CD8-positive, alpha-beta memory T cell (primary cell): ENCODE measurements at regions not wholly inside any gene's neighbourhood (a gene's known extent, or its start where the extent isn't known, plus 50 kb on each side); places are given as distances from the start of the nearest gene placed in this dataset.

Experiments used
- CTCF ChIA-PET: fragments of 350-600 bp; sonication (Branson Sonifier 250); formaldehyde crosslinking; loops from one replicate; lab custom pipeline; 2021; ENCODE audit warnings: antibody characterized with exemption; lab: Charles Lee
- POLR2A ChIA-PET: fragments of 350-600 bp; sonication (Branson Sonifier 250); formaldehyde crosslinking; loops from one replicate; lab custom pipeline; 2021; ENCODE audit warnings: antibody characterized with exemption; lab: Charles Lee
- DNase-seq, 5 donors: peaks; one replicate each; pipeline versions ENCODE4 v3.0.0 to v3.0.0-alpha.2; 2020 to 2022; ENCODE audit warnings: mixed read lengths in 1 of 5
- H3K27ac ChIP-seq: one replicate; pipeline ENCODE4 v1.7.0; 2013; ENCODE audit warnings: low read depth, mild to moderate bottlenecking, low read length, moderate library complexity
- H3K27me3 ChIP-seq: 2 replicates; pipeline ENCODE4 v1.7.0; 2013; ENCODE audit warnings: low read length, mild to moderate bottlenecking; ENCODE audit not compliant: insufficient read depth, poor library complexity, severe bottlenecking
- H3K36me3 ChIP-seq: 2 replicates; pipeline ENCODE4 v1.7.0; 2013; ENCODE audit warnings: mild to moderate bottlenecking, low read length, moderate library complexity; ENCODE audit not compliant: insufficient read depth
- H3K4me1 ChIP-seq: 2 replicates; pipeline ENCODE4 v1.7.0; 2013; ENCODE audit warnings: mild to moderate bottlenecking, low read length, moderate library complexity; ENCODE audit not compliant: insufficient read depth
- H3K4me3 ChIP-seq: 2 replicates; pipeline ENCODE4 v1.7.0; 2013; ENCODE audit warnings: mild to moderate bottlenecking, low read length
- H3K9me3 ChIP-seq: 2 replicates; pipeline ENCODE4 v1.7.0; 2013; ENCODE audit warnings: mild to moderate bottlenecking, low read length
- H3K27ac Mint-ChIP-seq, 8 donors: one replicate each; pipeline ENCODE4 v1.8.0; 2020 to 2021; ENCODE audit warnings: mixed read lengths in 8 of 8, mild to moderate bottlenecking in 6 of 8, inconsistent platforms in 3 of 8, moderate library complexity in 3 of 8
- H3K27me3 Mint-ChIP-seq, 2 donors: one replicate each; pipeline ENCODE4 v1.8.0; 2020 to 2021; ENCODE audit warnings: mixed read lengths in 2 of 2, mild to moderate bottlenecking in 1 of 2, moderate library complexity in 1 of 2
- H3K36me3 Mint-ChIP-seq, 3 donors: one replicate each; pipeline ENCODE4 v1.8.0; 2020 to 2021; ENCODE audit warnings: mixed read lengths in 3 of 3, inconsistent platforms in 1 of 3, mild to moderate bottlenecking in 1 of 3
- H3K4me1 Mint-ChIP-seq, 3 donors: one replicate each; pipeline ENCODE4 v1.8.0; 2020 to 2021; ENCODE audit warnings: mixed read lengths in 3 of 3, inconsistent platforms in 1 of 3, mild to moderate bottlenecking in 1 of 3
- H3K4me3 Mint-ChIP-seq, 7 donors: one replicate each; pipeline ENCODE4 v1.8.0; 2020 to 2021; ENCODE audit warnings: mixed read lengths in 7 of 7, mild to moderate bottlenecking in 6 of 7, moderate library complexity in 4 of 7, inconsistent platforms in 2 of 7
- H3K9me3 Mint-ChIP-seq, 5 donors: one replicate each; pipeline ENCODE4 v1.8.0; 2020 to 2022; ENCODE audit warnings: mixed read lengths in 5 of 5, mild to moderate bottlenecking in 3 of 5, moderate library complexity in 2 of 5, inconsistent platforms in 1 of 5

- no peaks in the 10 kb centered on the region for H3K27me3 Mint-ChIP-seq
- Histone ChIP-seq H3K36me3 (no peaks in the 10 kb centered on the region), H3K27ac (no peak overlapping the region), H3K4me1 (no peaks in the 10 kb centered on the region), H3K4me3 (no peak overlapping the region), H3K27me3 (no peaks in the 10 kb centered on the region), H3K9me3 (no peaks in the 10 kb centered on the region)
- no peak for DNase-seq
- H3K4me1 Mint-ChIP-seq: peaks cover 12 to 24% (median 19%) of the 10 kb centered on the region in 3 donors
- H3K4me3 Mint-ChIP-seq: no peak overlapping the region
- peaks cover 0 to 2% (median 0%) of the 10 kb centered on the region in 5 donors for H3K9me3 Mint-ChIP-seq
- no peaks in the 10 kb centered on the region for H3K36me3 Mint-ChIP-seq
- ChIA-PET CTCF (no interaction called here), POLR2A (no interaction called here)
- H3K27ac Mint-ChIP-seq: no peak overlapping the region
Measured at GRCh38 chr17:6941989-6942388, 53.9 kb upstream of the ALOX12 start.

- ChIA-PET CTCF (no interaction called here), POLR2A (no interaction called here)
- Mint-ChIP-seq H3K36me3 (no peaks in the 10 kb centered on the region), H3K4me3 (no peak overlapping the region), H3K9me3 (peaks cover 0 to 2% (median 0%) of the 10 kb centered on the region in 5 donors), H3K4me1 (peaks cover 12 to 20% (median 18%) of the 10 kb centered on the region in 3 donors), H3K27ac (no peak overlapping the region), H3K27me3 (no peaks in the 10 kb centered on the region)
- no peak overlapping the region for H3K27ac ChIP-seq
- H3K4me3 ChIP-seq: no peak overlapping the region
- no peaks in the 10 kb centered on the region for H3K4me1 ChIP-seq
- no peak for DNase-seq
- H3K27me3 ChIP-seq: no peaks in the 10 kb centered on the region
- no peaks in the 10 kb centered on the region for H3K9me3 ChIP-seq
- H3K36me3 ChIP-seq: no peaks in the 10 kb centered on the region
Measured at GRCh38 chr17:6943406-6943805, 52.4 kb upstream of the ALOX12 start.
